ENCODE measurements at regions not wholly inside any gene's neighbourhood (a gene's known extent, or its start where the extent isn't known, plus 50 kb on each side); places are given as distances from the start of the nearest gene placed in this dataset.

DNA sequence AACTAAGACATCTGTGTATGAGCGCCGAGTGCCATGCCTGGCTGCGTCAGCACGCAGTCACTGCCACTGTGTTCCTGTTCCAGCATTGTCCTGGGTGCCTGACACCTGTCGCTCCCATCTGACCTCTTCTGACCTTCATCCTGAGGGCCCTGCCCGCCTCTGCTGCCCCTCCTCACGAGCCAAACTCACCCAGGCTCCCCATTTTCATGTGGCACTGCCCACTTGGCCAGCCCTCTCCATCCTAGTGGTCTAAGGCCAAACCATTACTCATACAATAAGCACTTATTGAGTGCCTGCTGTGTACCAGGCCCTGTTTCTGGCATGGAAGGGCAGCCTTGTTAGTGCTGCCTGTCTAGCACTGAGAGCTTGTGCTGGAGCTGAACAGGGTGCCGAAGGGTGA is 77.2 kb upstream of the PCBD1 start:
- TF ChIP-seq, protein P1, sequence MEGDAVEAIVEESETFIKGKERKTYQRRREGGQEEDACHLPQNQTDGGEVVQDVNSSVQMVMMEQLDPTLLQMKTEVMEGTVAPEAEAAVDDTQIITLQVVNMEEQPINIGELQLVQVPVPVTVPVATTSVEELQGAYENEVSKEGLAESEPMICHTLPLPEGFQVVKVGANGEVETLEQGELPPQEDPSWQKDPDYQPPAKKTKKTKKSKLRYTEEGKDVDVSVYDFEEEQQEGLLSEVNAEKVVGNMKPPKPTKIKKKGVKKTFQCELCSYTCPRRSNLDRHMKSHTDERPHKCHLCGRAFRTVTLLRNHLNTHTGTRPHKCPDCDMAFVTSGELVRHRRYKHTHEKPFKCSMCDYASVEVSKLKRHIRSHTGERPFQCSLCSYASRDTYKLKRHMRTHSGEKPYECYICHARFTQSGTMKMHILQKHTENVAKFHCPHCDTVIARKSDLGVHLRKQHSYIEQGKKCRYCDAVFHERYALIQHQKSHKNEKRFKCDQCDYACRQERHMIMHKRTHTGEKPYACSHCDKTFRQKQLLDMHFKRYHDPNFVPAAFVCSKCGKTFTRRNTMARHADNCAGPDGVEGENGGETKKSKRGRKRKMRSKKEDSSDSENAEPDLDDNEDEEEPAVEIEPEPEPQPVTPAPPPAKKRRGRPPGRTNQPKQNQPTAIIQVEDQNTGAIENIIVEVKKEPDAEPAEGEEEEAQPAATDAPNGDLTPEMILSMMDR (conservative IDR thresholded peaks at IDR 0.05 in 1 of 2, IDR thresholded peaks at IDR 0.05 in 1 of 2; ENCODE audit: extremely low read depth in 1 of 2, insufficient read depth in 1 of 2, low read depth in 1 of 2, low read length in 2 of 2) = no peak
- TF ChIP-seq EZH2 (IDR thresholded peaks at IDR 0.05; ENCODE audit: borderline replicate concordance, low read length) = no peak
